GM12875 (cell line): ENCODE measurements at regions not wholly inside any gene's neighbourhood (a gene's known extent, or its start where the extent isn't known, plus 50 kb on each side); places are given as distances from the start of the nearest gene placed in this dataset.
"Not testable (repeated sequence)": the region's sequence is repeated elsewhere in the genome, so short reads cannot be mapped to it uniquely, and the experiment has no call there.

Experiments used
- H3K4me3 ChIP-seq: one replicate; pipeline ENCODE4 v1.5.1; 2011; ENCODE audit warnings: low read depth, low read length, control low read depth
- CTCF ChIP-seq: IDR thresholded peaks from 2 replicates; pipeline ENCODE4 v1.5.1; 2011; ENCODE audit warnings: low read depth, mild to moderate bottlenecking, control low read depth, inconsistent platforms, low read length, moderate library complexity, borderline replicate concordance; ENCODE audit not compliant: insufficient read depth

GRCh38 chr7:96770758-96771157 lies 61.1 kb upstream of the SEM1 start:
- no peak overlapping the region for H3K4me3 ChIP-seq
- no peak for TF ChIP-seq CTCF

GRCh38 chr7:96772139-96772694 lies 62.6 kb upstream of the SEM1 start:
- no peak for TF ChIP-seq CTCF
- H3K4me3 ChIP-seq, result no peak overlapping the region

DNA sequence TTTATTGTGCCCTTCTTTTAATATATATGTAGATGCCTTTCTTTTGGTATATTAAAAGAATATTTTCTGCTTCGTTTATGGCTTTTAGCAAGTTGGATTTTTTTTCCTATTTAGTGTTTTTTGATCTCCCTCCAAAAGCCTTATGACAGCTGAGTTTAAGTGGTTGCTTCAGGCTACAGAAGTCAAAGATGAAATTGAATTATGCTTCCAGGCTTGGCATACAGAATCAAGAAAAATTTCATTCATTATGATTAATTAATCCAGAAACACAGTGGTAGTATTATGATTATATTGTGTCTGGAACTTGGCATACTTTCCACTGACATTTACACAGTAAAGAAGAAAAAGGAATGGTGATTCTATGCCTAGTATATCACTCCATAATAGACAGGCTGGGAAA lies 63.8 kb upstream of the SEM1 start:
- H3K4me3 ChIP-seq, result no peak overlapping the region
- no peak for TF ChIP-seq CTCF

DNA sequence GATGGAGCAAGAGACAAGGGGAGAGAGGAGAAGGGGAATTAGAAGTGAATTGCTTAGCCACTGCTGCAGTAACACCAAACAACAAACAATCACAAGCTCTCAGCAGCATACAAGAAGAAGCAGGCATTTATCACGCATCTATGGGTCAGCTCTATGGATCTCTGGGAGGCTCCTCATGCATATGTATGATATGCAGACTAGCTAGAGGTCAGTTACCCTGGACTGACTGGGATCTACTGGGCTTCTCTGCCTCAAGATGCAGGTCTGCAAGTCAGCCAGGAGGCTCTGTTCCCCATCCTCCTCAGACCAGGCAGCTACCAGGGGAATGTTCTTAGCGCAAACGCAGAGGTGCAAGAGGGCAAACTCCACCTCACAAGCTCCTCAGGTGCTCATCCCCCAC lies 64.7 kb upstream of the SEM1 start:
- no peak overlapping the region for H3K4me3 ChIP-seq
- no peak for TF ChIP-seq CTCF

GRCh38 chr7:96775046-96775445 lies 65.4 kb upstream of the SEM1 start:
- no peak overlapping the region for H3K4me3 ChIP-seq
- TF ChIP-seq CTCF, result no peak

GRCh38 chr7:96778263-96778662 lies 68.6 kb upstream of the SEM1 start:
- H3K4me3 ChIP-seq, result no peak overlapping the region
- peak; percentile 13; the same call in 1 of the 2 replicates for TF ChIP-seq CTCF

DNA sequence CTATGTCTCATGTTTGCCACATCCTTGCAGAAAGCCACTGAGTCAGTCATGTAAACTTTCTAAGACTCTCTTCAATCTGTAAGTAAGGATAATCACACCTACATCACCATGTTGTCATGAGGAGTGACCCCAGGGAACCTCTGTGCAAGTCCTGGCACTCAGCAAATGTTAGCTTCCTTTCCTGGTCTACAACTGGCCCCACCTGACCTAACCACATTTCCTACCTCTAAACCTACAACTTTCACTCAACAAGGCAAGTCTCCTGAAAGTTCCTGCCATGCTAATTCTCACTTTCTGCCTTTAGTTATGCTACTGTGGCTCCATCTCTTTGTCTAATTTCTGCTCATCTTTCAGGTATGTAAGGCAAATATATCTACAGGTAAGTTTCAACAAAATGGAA lies 72.3 kb upstream of the SEM1 start:
- no peak for TF ChIP-seq CTCF
- no peak overlapping the region for H3K4me3 ChIP-seq

- H3K4me3 ChIP-seq, result not testable (repeated sequence)
Observed at GRCh38 chr7:96782686-96783298, 73.1 kb upstream of the SEM1 start.
